ENCODE measurements at regions not wholly inside any gene's neighbourhood (a gene's known extent, or its start where the extent isn't known, plus 50 kb on each side); places are given as distances from the start of the nearest gene placed in this dataset.
"Not testable (repeated sequence)": the region's sequence is repeated elsewhere in the genome, so short reads cannot be mapped to it uniquely, and the experiment has no call there.

DNA sequence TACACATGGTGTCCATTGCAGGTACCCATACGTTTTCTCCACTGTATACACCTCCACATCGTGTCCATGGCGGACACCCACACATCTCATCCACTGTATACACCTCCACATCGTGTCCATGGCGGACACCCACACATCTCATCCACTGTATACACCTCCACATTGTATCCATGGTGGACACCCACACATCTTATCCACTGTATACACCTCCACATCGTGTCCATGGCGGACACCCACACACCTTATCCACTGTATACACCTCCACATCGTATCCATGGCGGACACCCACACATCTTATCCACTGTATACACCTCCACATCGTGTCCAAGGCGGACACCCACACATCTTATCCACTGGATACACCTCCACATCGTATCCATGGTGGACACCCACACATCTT lies 50.4 kb upstream of the TTC34 start:
- not testable (repeated sequence) for H3K4me3 ChIP-seq (ENCODE audit: low read length); H3K9ac ChIP-seq (ENCODE audit: low read depth, low read length); H3K4me1 ChIP-seq (ENCODE audit: insufficient read depth, low read length); H3K36me3 ChIP-seq (ENCODE audit: insufficient read depth, low read length); H3K27ac ChIP-seq (ENCODE audit: low read depth, low read length); H3K27me3 ChIP-seq (ENCODE audit: insufficient read depth, low read length)
- WGBS, result 79% methylated on average over 12 of the region's 12 CpGs
- H3K9me3 ChIP-seq (ENCODE audit: insufficient read depth, low read depth, low read length), result peaks cover 80% of the 10 kb centered on the region

DNA sequence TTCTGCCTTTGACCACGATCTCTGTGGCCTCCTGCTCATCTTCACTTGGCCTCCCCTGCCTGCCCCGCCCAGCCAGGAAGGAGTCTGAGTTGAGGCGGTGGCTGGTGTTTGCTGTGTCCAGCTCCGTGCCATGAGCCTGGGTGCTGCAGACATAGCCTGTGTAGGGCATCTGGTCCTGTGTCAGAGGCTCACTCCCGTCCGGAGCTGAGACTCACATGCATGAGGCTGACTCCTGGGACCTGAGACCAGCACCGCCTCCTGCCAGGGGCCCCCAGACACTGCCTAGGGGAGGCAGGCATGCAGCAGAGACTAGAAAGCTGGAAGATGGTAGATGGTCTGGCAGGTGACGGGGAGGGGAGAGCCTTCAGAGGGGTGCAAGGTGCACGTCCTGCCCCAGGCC lies 52.2 kb upstream of the TTC34 start:
- 73% methylated on average over 9 of the region's 9 CpGs for WGBS
- Histone ChIP-seq H3K9me3 (ENCODE audit: insufficient read depth, low read depth, low read length) (peaks cover 81% of the 10 kb centered on the region), H3K27me3 (ENCODE audit: insufficient read depth, low read length) (no peaks in the 10 kb centered on the region)

DNA sequence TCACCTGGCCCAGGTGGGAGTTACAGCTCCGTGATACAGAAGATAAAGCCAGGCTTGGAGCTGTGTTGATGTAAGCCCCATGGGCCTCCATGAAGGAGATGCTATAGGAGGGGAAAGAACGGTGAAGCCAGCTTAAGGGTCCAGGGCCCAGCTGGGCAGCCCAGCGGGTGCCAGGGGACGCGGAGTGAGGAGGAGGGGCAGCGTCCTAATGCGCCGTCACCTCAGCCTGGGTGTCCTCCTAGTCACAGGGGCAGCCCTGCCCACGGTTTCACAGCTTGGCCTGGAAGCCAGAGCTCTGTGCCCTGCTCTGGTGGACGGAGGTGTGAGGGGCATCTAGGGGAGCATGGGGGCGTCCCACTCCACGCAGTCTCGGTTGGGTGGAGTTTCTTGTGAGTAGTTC lies 52.7 kb upstream of the TTC34 start:
- 89% methylated on average over 13 of the region's 13 CpGs for WGBS
- H3K27me3 ChIP-seq (ENCODE audit: insufficient read depth, low read length), result no peaks in the 10 kb centered on the region
- H3K9me3 ChIP-seq (ENCODE audit: insufficient read depth, low read depth, low read length), result peaks cover 81% of the 10 kb centered on the region
- no peaks in the 10 kb centered on the region for H3K4me1 ChIP-seq (ENCODE audit: insufficient read depth, low read length)
- no peak overlapping the region for H3K9ac ChIP-seq (ENCODE audit: low read depth, low read length)
- no peak overlapping the region for H3K27ac ChIP-seq (ENCODE audit: low read depth, low read length)
- no peak overlapping the region for H3K4me3 ChIP-seq (ENCODE audit: low read length)
- H3K36me3 ChIP-seq (ENCODE audit: insufficient read depth, low read length), result no peaks in the 10 kb centered on the region

More for the DNA sequence above, 52.2 kb upstream of the TTC34 start:
- H3K9ac ChIP-seq (ENCODE audit: low read depth, low read length), result no peak overlapping the region
- H3K27ac ChIP-seq (ENCODE audit: low read depth, low read length), result no peak overlapping the region
- H3K36me3 ChIP-seq (ENCODE audit: insufficient read depth, low read length), result no peaks in the 10 kb centered on the region
- no peaks in the 10 kb centered on the region for H3K4me1 ChIP-seq (ENCODE audit: insufficient read depth, low read length)
- H3K4me3 ChIP-seq (ENCODE audit: low read length), result no peak overlapping the region

DNA sequence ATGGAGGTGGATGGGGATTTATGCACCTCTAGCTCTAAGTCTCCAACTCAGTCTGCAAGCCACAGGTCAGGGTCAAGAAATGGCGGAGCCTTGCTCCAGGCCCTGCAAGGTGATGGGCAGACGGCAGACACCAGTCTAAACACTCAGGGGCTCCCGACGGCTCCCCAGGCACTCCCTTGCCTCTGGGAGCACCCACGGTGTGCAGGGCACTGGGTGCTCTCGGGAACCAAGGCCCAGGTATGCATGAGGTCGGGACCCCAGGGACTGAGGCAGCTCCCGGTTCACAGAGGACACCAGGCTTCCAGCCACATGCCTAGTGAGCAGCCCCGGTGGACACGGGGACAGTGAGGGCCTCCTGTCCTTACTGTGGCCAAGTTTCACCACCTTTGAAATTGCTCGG lies 53.1 kb upstream of the TTC34 start:
- Histone ChIP-seq H3K27ac (ENCODE audit: low read depth, low read length) (no peak overlapping the region), H3K4me1 (ENCODE audit: insufficient read depth, low read length) (no peaks in the 10 kb centered on the region), H3K27me3 (ENCODE audit: insufficient read depth, low read length) (no peaks in the 10 kb centered on the region), H3K9ac (ENCODE audit: low read depth, low read length) (no peak overlapping the region), H3K36me3 (ENCODE audit: insufficient read depth, low read length) (no peaks in the 10 kb centered on the region), H3K4me3 (ENCODE audit: low read length) (no peak overlapping the region), H3K9me3 (ENCODE audit: insufficient read depth, low read depth, low read length) (peaks cover 78% of the 10 kb centered on the region)
- 82% methylated on average over 11 of the region's 11 CpGs for WGBS

DNA sequence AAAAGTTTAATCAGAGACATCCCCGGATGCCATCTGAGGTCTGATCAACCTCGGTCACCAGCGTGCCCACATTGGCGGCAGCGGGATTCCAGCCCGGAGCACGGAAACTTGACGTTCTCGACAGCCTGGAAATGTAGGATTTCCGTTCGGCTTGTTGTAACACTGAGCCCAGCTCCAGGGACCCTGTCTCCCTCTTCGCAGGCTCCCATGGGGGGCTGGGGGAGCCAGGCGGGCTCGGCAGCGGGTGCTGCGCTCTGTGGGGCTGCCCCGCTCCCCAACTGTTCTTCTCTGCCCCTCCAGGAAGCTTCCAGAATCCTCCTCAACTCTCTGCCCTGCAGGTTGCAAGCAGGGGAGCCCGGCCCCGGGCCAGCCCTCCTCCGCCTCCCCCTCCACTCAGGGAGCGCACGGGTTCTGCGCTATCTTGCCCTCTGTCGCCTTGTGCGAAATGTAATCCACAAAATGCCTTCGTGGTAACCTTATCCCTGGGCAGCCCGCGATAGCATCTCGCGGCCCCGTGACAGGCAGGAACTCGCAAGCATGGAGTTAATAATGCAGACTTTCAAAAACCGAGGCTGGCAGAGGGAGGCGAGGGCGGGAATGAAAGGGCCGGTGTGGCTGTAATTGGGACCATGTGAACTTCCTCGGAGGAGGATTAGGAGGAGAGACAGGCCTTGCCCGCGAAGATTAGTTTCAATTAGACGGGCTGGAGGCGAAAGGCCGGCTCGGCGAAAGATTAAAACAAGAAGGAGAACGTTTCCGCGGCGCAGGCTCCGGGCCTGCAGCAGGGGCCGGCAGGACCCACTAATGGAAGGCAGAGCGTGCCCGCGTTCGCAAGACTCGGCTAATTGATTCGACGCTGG lies 53.9 kb upstream of the TTC34 start:
- no peaks in the 10 kb centered on the region for H3K36me3 ChIP-seq (ENCODE audit: insufficient read depth, low read length)
- no peak overlapping the region for H3K27ac ChIP-seq (ENCODE audit: low read depth, low read length)
- no peaks in the 10 kb centered on the region for H3K27me3 ChIP-seq (ENCODE audit: insufficient read depth, low read length)
- no peak overlapping the region for H3K9ac ChIP-seq (ENCODE audit: low read depth, low read length)
- no peaks in the 10 kb centered on the region for H3K4me1 ChIP-seq (ENCODE audit: insufficient read depth, low read length)
- peaks cover 75% of the 10 kb centered on the region for H3K9me3 ChIP-seq (ENCODE audit: insufficient read depth, low read depth, low read length)
- no peak overlapping the region for H3K4me3 ChIP-seq (ENCODE audit: low read length)
- 91% methylated on average over 57 of the region's 57 CpGs for WGBS

DNA sequence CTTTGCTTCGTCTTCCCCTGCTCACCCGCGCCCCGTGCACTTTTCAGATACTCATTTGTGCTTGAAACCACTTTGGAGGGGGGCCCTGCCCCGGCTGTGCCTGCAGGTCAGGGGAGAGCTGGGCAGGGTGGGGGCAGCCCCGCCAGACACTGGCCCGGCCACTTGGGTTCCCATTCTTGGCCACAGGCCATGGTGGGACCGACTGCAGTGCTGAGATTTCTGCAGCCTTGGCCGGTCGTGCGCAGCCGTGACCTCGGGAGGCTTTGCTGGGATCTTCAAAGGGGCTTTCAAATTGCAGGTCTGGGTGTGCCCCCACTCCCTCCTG lies 54.5 kb upstream of the TTC34 start:
- 90% methylated on average over 13 of the region's 13 CpGs for whole genome bisulfite sequencing
- Histone ChIP-seq H3K27ac (ENCODE audit: low read depth, low read length) (no peak overlapping the region), H3K36me3 (ENCODE audit: insufficient read depth, low read length) (no peaks in the 10 kb centered on the region), H3K4me3 (ENCODE audit: low read length) (no peak overlapping the region), H3K4me1 (ENCODE audit: insufficient read depth, low read length) (no peaks in the 10 kb centered on the region), H3K9ac (ENCODE audit: low read depth, low read length) (no peak overlapping the region), H3K9me3 (ENCODE audit: insufficient read depth, low read depth, low read length) (peaks cover 76% of the 10 kb centered on the region), H3K27me3 (ENCODE audit: insufficient read depth, low read length) (no peaks in the 10 kb centered on the region)

DNA sequence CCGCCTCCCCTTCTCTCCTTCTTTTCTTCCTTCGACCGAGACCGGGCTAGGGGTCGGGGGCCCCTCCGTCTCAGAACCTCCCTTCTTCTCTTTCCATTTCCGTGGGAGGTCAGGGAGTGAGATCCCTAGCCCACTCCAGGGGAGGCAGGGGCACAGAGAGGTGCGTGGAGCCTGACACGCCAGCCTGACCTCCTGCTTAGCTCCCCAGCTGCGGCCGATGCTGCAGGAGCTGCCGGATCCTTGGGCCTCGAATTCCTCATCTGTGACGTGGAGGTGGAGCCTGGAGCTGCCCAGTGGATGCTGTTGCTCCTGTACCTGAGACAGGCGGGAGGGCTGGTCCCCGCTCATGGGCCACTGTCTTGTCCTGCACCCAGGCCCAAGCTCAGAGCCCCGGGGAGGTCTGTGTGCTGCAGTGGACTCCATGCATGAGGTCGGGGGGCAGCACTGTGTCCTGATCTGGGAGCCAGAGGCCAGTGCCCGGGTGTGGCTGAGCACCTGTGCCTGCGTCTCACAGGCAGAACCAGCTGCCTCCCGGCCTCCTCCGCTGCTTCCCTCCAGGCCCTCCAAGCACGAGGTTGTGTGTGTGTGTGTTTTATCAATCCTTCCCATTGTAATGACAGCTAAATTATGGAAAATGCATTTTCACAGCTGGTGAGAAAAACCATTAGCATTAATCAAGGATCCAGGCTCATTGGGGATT lies 55.3 kb upstream of the TTC34 start:
- H3K27ac ChIP-seq (ENCODE audit: low read depth, low read length), result no peak overlapping the region
- H3K9ac ChIP-seq (ENCODE audit: low read depth, low read length), result no peak overlapping the region
- 84% methylated on average over 23 of the region's 23 CpGs for WGBS
- H3K36me3 ChIP-seq (ENCODE audit: insufficient read depth, low read length), result no peaks in the 10 kb centered on the region
- H3K27me3 ChIP-seq (ENCODE audit: insufficient read depth, low read length), result no peaks in the 10 kb centered on the region
- no peak overlapping the region for H3K4me3 ChIP-seq (ENCODE audit: low read length)
- peaks cover 76% of the 10 kb centered on the region for H3K9me3 ChIP-seq (ENCODE audit: insufficient read depth, low read depth, low read length)
- H3K4me1 ChIP-seq (ENCODE audit: insufficient read depth, low read length), result no peaks in the 10 kb centered on the region

DNA sequence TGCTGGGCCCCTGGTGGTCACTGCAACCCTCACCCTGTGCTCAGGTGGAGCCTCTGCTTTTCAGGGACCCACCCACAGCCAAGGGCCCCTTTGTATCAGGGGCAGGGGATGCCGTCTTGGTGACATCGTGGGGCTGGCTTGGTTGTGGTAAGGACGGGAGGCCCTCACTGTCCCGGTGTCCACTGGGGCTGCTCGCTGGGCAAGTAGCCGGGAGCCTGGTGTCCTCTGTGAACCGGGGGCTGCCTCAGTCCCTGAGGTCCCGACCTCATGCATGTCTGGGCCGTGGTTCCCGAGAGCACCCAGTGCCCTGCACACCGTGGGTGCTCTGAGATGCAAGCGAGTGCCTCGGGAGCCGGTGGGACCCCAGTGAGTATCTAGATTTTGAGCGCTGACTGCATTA lies 56.0 kb upstream of the TTC34 start:
- WGBS, result 91% methylated on average over 15 of the region's 15 CpGs
- H3K9ac ChIP-seq (ENCODE audit: low read depth, low read length), result no peak overlapping the region
- H3K4me3 ChIP-seq (ENCODE audit: low read length), result no peak overlapping the region
- no peak overlapping the region for H3K27ac ChIP-seq (ENCODE audit: low read depth, low read length)
- no peaks in the 10 kb centered on the region for H3K27me3 ChIP-seq (ENCODE audit: insufficient read depth, low read length)
- H3K4me1 ChIP-seq (ENCODE audit: insufficient read depth, low read length), result no peaks in the 10 kb centered on the region
- peaks cover 81% of the 10 kb centered on the region for H3K9me3 ChIP-seq (ENCODE audit: insufficient read depth, low read depth, low read length)
- H3K36me3 ChIP-seq (ENCODE audit: insufficient read depth, low read length), result no peaks in the 10 kb centered on the region

DNA sequence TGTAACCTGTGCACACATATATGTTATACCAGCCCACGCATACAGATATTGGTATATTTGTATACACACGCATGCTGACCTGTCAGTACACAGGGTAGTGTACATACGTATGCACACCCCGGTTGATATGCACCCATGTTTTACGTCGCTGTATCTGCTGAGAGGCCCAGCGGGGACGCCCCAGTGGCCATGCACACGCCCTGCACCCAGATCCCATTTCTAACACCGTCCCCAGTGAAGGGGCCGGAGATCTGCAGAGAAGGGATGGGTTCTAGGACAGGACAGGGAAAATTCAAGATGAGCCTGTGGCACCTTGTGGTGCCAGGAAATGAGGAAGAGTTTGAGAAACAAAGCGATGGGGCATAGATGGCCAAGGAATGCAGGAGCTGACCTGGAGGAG lies 57.2 kb upstream of the TTC34 start:
- H3K4me3 ChIP-seq (ENCODE audit: low read length), result no peak overlapping the region
- H3K27me3 ChIP-seq (ENCODE audit: insufficient read depth, low read length), result no peaks in the 10 kb centered on the region
- no peaks in the 10 kb centered on the region for H3K36me3 ChIP-seq (ENCODE audit: insufficient read depth, low read length)
- H3K9me3 ChIP-seq (ENCODE audit: insufficient read depth, low read depth, low read length), result peaks cover 75% of the 10 kb centered on the region
- no peaks in the 10 kb centered on the region for H3K4me1 ChIP-seq (ENCODE audit: insufficient read depth, low read length)
- H3K9ac ChIP-seq (ENCODE audit: low read depth, low read length), result no peak overlapping the region
- no peak overlapping the region for H3K27ac ChIP-seq (ENCODE audit: low read depth, low read length)
- WGBS, result 95% methylated on average over 12 of the region's 12 CpGs

DNA sequence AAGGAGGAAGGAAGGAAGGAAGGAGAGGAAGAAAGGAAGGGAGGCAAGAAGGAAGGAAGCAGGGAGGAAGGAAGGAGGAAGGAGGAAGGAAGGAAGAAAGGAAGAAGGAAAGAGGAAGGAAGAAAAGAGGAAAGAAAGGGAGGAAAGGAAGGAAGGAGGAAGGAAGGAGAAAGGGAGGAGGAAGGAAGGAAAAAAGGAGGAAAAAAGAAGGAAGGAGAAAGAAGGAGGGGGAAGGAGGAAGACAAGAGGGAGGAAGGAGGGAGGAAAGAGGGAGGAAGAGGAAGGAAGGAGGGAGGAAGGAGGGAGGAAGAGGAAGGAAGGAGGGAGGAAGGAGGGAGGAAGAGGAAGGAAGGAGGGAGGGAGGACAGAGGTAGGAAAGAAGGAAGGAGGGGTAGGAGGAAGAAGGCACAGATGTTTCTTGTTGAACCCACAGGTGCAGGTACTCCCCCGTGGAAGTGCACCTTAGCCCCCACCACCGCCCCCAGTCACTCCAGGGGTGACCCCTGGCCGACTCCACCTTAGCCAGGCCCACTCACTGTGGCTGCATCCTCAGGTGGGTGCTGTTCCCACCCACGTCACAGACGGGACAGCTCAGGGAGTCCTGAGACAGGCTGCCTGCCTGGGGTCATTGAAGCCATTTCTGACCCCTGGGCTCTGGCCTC lies 57.9 kb upstream of the TTC34 start:
- Histone ChIP-seq H3K27me3 (ENCODE audit: insufficient read depth, low read length) (no peaks in the 10 kb centered on the region), H3K27ac (ENCODE audit: low read depth, low read length) (no peak overlapping the region), H3K4me3 (ENCODE audit: low read length) (no peak overlapping the region), H3K4me1 (ENCODE audit: insufficient read depth, low read length) (no peaks in the 10 kb centered on the region), H3K36me3 (ENCODE audit: insufficient read depth, low read length) (no peaks in the 10 kb centered on the region), H3K9me3 (ENCODE audit: insufficient read depth, low read depth, low read length) (peaks cover 68% of the 10 kb centered on the region), H3K9ac (ENCODE audit: low read depth, low read length) (no peak overlapping the region)
- 89% methylated on average over 5 of the region's 5 CpGs for WGBS

DNA sequence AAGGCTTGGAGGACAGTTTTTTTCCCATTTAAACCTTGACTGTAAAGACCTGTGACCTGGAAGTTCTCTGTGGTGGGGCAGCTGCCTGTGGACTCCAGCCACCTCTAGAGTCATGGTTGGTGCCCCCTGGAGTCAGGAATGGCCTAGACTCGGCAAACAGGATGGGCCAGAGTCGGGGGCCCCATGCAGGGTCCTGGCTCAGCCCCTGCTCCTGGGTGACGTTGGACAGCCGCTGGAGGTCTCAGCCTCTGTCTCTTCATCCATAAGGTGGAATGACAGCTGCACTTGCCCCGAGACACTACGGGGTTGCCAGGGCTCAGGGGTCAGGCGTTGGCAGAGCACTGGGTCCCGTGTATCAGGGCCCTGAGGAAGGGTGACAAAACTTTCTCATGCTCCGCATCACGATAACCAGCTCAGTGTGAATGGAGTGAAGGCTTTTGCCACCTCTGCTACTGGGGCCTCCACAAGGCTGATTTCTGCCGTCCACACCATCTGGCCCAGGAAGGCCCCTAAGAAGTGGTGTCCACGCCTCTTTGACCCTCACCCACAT lies 58.5 kb upstream of the TTC34 start:
- whole genome bisulfite sequencing, result 86% methylated on average over 12 of the region's 12 CpGs
- no peaks in the 10 kb centered on the region for H3K4me1 ChIP-seq (ENCODE audit: insufficient read depth, low read length)
- H3K9me3 ChIP-seq (ENCODE audit: insufficient read depth, low read depth, low read length), result peaks cover 68% of the 10 kb centered on the region

More for the DNA sequence above, 58.5 kb upstream of the TTC34 start:
- H3K27ac ChIP-seq (ENCODE audit: low read depth, low read length), result no peak overlapping the region
- H3K36me3 ChIP-seq (ENCODE audit: insufficient read depth, low read length), result no peaks in the 10 kb centered on the region
- no peaks in the 10 kb centered on the region for H3K27me3 ChIP-seq (ENCODE audit: insufficient read depth, low read length)
- no peak overlapping the region for H3K9ac ChIP-seq (ENCODE audit: low read depth, low read length)
- no peak overlapping the region for H3K4me3 ChIP-seq (ENCODE audit: low read length)

All from HUES64 (cell line).